ENCODE measurements at regions not wholly inside any gene's neighbourhood (a gene's known extent, or its start where the extent isn't known, plus 50 kb on each side); places are given as distances from the start of the nearest gene placed in this dataset.

- TF ChIP-seq CTCF (IDR thresholded peaks at IDR 0.05; ENCODE audit: low read depth, low read length, poor library complexity, severe bottlenecking) (no peak), EZH2phosphoT487 (IDR thresholded peaks at IDR 0.05; ENCODE audit: borderline replicate concordance, low read length) (no peak)
Measured at GRCh38 chr7:69402696-69403095, 195.6 kb upstream of the AUTS2 start.

All from DOHH2 (cell line).